ENCODE measurements at regions not wholly inside any gene's neighbourhood (a gene's known extent, or its start where the extent isn't known, plus 50 kb on each side); places are given as distances from the start of the nearest gene placed in this dataset.

DNA sequence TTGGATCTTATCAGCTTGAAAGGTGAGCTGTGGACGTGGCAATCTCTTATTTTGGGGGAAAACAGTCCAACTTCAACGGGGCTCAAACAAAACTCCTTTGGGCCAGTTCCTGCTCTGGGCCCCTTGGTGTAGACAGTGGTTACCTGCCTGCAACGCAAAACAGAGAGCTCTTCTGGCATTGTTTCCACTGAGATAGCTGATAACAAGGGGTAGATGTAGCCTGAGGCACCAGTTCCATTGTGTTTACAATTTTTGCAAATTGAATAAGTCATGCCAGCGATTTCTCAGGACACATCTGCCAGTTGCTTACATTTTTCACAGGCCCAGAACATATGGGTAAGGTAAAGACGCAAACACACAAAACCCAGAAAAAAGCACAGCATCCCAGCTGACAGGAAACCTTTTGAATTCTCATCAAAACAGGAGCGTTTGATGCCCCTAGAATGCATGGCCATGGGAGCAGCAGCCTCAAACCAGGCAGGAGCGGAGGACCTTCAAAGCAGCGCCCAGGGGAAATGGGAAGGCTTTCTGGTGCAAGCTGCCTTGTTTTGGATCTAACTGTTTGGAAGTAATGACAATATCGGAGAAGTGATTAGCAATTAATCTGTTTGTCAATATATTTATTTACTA is 259.7 kb downstream of the AACS start:
- Mint-ChIP-seq H3K4me1 (no peaks in the 10 kb centered on the region), H3K36me3 (ENCODE audit: low read depth) (no peaks in the 10 kb centered on the region), H3K27ac (no peak overlapping the region), H3K27me3 (peaks cover 21% of the 10 kb centered on the region), H3K9me3 (peaks cover 7% of the 10 kb centered on the region), H3K4me3 (no peak overlapping the region)
- intact Hi-C loops (cut with micrococcal nuclease): no loop called here
- no peak for DNase-seq
- POLR2A ChIA-PET: no interaction called here
- no peak for ATAC-seq (ENCODE audit: low read depth)
- TF ChIP-seq, protein P1, sequence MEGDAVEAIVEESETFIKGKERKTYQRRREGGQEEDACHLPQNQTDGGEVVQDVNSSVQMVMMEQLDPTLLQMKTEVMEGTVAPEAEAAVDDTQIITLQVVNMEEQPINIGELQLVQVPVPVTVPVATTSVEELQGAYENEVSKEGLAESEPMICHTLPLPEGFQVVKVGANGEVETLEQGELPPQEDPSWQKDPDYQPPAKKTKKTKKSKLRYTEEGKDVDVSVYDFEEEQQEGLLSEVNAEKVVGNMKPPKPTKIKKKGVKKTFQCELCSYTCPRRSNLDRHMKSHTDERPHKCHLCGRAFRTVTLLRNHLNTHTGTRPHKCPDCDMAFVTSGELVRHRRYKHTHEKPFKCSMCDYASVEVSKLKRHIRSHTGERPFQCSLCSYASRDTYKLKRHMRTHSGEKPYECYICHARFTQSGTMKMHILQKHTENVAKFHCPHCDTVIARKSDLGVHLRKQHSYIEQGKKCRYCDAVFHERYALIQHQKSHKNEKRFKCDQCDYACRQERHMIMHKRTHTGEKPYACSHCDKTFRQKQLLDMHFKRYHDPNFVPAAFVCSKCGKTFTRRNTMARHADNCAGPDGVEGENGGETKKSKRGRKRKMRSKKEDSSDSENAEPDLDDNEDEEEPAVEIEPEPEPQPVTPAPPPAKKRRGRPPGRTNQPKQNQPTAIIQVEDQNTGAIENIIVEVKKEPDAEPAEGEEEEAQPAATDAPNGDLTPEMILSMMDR (IDR thresholded peaks at IDR 0.05): no peak
- CTCF ChIA-PET: no interaction called here

DNA sequence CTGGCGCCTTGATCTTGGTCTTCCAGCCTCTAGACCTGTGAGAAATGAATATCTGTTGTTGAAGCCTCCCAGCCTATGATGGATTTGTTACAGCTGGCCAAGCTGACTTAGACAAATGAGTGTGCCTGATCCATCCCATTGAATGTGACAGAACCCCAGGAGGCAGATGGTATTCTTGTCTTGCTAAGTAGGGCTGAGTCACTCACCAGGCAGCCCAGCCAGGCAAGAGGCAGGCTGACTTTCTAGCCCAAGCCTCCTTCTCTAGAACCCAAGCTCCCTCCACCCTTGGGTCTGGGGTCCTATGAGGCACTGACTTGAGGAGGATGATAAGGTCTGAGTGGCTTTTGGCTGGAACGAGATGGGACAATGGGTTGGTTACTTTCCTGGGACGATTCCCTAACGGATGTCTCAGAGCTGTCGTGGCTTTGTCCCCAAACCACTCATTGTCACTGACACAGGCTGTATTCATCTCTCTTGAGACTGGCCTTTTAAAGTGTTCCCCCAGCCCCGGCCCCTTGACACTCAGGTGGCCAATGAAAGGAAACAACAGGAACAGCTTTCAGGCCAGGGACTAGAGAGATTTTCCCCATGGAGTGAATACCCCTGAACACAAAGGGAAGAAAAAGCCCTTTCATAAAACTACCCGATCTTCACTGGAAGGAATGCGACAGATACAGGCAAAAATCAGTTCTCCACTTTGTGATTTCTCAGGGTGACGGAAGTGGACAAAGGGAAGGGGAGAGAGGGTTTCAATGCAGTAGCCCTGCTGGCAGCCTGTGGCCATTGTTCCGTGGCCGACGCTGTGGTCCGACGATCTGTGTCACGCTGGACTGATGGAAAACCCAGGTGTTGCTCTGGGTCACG is 264.2 kb downstream of the AACS start:
- ChIA-PET CTCF (no interaction called here), POLR2A (no interaction called here)
- no peak for ATAC-seq (ENCODE audit: low read depth)
- no peak for DNase-seq
- no peaks in the 10 kb centered on the region for H3K36me3 Mint-ChIP-seq (ENCODE audit: low read depth)
- TF ChIP-seq, protein P1 (IDR thresholded peaks at IDR 0.05): no peak
- peaks cover 4% of the 10 kb centered on the region for H3K9me3 Mint-ChIP-seq
- no peak overlapping the region for H3K4me3 Mint-ChIP-seq
- intact Hi-C loops (cut with micrococcal nuclease): loop anchor here (5.0 kb wide), 2 partner anchors 73 to 1543 kb away; no protein-coding TSS in a partner anchor
- H3K4me1 Mint-ChIP-seq: no peaks in the 10 kb centered on the region
- H3K27ac Mint-ChIP-seq: no peak overlapping the region
- H3K27me3 Mint-ChIP-seq: peaks cover 28% of the 10 kb centered on the region

DNA sequence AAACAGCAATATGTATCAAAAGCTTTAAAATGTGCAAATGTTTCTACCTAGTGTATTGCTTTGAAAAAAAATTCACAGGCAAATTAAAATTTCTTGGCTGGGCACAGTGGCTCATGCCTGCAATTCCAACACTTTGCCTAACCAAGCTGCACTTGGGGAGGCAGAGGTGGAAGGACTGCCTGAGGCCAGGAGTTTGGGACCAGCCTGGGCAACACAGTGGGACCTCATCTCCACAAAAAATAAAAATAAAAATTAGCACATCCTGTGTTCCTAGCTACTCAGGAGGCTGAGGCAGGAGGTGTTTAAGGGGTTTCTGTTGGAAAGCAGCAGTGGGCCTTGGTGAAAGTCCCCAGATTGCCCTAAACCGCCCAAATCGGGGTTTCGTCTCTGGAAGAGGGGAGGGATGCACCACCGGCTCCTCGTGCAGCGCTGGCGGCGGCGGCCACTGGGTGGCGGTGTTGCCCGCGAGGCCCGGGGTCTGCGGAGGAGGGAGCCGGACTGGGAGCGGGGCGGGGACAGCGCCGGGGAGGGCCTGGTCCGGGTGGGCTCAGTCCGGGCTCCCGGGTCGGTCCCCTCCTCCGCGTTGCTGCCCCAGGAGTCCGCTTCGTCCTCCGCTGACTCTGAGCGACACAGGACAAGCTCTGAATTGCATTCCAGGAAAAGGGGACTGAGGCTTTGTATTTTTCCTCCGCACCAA is 265.6 kb downstream of the AACS start:
- DNase-seq (peak; percentile 37), ATAC-seq (ENCODE audit: low read depth) (peak; percentile 49)
- Mint-ChIP-seq H3K36me3 (ENCODE audit: low read depth) (no peaks in the 10 kb centered on the region), H3K27me3 (peaks cover 28% of the 10 kb centered on the region), H3K4me1 (no peaks in the 10 kb centered on the region), H3K4me3 (no peak overlapping the region), H3K9me3 (peaks cover 4% of the 10 kb centered on the region), H3K27ac (no peak overlapping the region)
- ChIA-PET POLR2A (no interaction called here), CTCF (interaction anchor here (0.8 to 1.2 kb wide), 5 partner anchors 9 to 1544 kb away, joined by 3 read pairs; no protein-coding TSS in a partner anchor)
- intact Hi-C loops (cut with micrococcal nuclease): loop anchor here (5.0 kb wide), 2 partner anchors 72 to 1542 kb away; no protein-coding TSS in a partner anchor
- TF ChIP-seq, protein P1 (IDR thresholded peaks at IDR 0.05): no peak

DNA sequence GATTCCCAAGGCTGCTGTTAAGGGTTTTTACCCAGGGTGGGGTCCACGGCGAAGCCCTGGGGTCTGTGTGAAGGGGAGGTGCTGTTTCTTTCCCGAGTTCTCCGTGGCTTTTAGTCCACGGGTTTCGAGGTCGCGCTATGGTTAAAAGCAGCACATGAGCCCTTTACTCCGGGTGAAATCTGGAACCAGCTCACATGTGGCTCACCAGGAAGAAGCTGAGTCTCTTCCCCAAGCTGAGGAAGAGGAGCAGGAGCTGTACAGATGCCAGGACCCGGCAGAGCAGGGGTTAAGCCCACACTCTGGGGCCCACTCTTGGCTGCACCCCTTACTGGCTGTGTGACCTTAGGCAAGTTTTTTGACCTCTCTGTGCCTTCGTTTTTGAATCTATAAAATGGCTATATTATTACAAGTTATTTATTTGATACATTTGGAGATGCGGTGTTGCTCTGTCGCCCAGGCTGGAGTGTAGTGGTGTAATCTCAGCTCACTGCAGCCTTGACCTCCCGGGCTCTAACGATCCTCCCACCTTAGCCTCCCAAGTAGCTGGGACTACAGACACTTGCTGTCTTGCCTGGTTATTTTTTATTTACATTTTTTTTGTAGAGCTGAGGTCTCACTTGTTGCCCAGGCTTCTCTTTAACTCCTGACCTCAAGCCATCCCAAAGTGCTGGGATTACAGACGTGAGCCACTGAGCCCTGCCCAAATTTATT is 266.3 kb downstream of the AACS start:
- Mint-ChIP-seq H3K36me3 (ENCODE audit: low read depth) (no peaks in the 10 kb centered on the region), H3K27ac (no peak overlapping the region), H3K9me3 (peaks cover 4% of the 10 kb centered on the region), H3K4me3 (no peak overlapping the region), H3K27me3 (peaks cover 34% of the 10 kb centered on the region), H3K4me1 (no peaks in the 10 kb centered on the region)
- ChIA-PET POLR2A (interaction anchor here (0.7 kb wide), 1 partner anchor 39 kb away, joined by 13 read pairs; no protein-coding TSS in a partner anchor), CTCF (interaction anchor here (0.8 to 1.2 kb wide), 5 partner anchors 8 to 1543 kb away, joined by 3 read pairs; no protein-coding TSS in a partner anchor)
- TF ChIP-seq, protein P1 (IDR thresholded peaks at IDR 0.05): no peak
- DNase-seq: no peak
- intact Hi-C loops (cut with micrococcal nuclease): loop anchor here (5.0 kb wide), 2 partner anchors 71 to 1541 kb away; no protein-coding TSS in a partner anchor
- no peak for ATAC-seq (ENCODE audit: low read depth)

All from activated B cell treated with CpG ODN at 0.5 μM for 24 hours (primary cell).